ENCODE measurements at regions not wholly inside any gene's neighbourhood (a gene's known extent, or its start where the extent isn't known, plus 50 kb on each side); places are given as distances from the start of the nearest gene placed in this dataset.

- Mint-ChIP-seq H3K27me3 (no peaks in the 10 kb centered on the region), H3K4me1 (no peaks in the 10 kb centered on the region), H3K27ac (no peak overlapping the region), H3K4me3 (no peak overlapping the region), H3K36me3 (ENCODE audit: low read depth) (no peaks in the 10 kb centered on the region)
- DNase-seq, result no peak
- no peak for ATAC-seq
- H3K9me3 ChIP-seq (ENCODE audit: control insufficient read depth, low read length, poor library complexity, severe bottlenecking), result no peaks in the 10 kb centered on the region
Observed at GRCh38 chr2:16129716-16130540, 189.6 kb downstream of the MYCN start.

- H3K9me3 ChIP-seq (ENCODE audit: control insufficient read depth, low read length, poor library complexity, severe bottlenecking), result no peaks in the 10 kb centered on the region
- Mint-ChIP-seq H3K36me3 (ENCODE audit: low read depth) (no peaks in the 10 kb centered on the region), H3K4me1 (no peaks in the 10 kb centered on the region), H3K27ac (no peak overlapping the region), H3K27me3 (no peaks in the 10 kb centered on the region), H3K4me3 (no peak overlapping the region)
- DNase-seq (no peak), ATAC-seq (no peak)
Observed at GRCh38 chr2:16128746-16129610, 188.6 kb downstream of the MYCN start.

- no peak overlapping the region for H3K4me3 Mint-ChIP-seq
- H3K27ac Mint-ChIP-seq, result no peak overlapping the region
- DNase-seq (no peak), ATAC-seq (no peak)
- no peaks in the 10 kb centered on the region for H3K9me3 ChIP-seq (ENCODE audit: control insufficient read depth, low read length, poor library complexity, severe bottlenecking)
- no peaks in the 10 kb centered on the region for H3K27me3 Mint-ChIP-seq
- H3K4me1 Mint-ChIP-seq, result no peaks in the 10 kb centered on the region
- H3K36me3 Mint-ChIP-seq (ENCODE audit: low read depth), result no peaks in the 10 kb centered on the region
Observed at GRCh38 chr2:16127958-16128357, 187.6 kb downstream of the MYCN start.

- no peaks in the 10 kb centered on the region for H3K27me3 Mint-ChIP-seq
- DNase-seq, result no peak
- no peak overlapping the region for H3K27ac Mint-ChIP-seq
- H3K4me3 Mint-ChIP-seq, result no peak overlapping the region
- ATAC-seq, result no peak
- H3K9me3 ChIP-seq (ENCODE audit: control insufficient read depth, low read length, poor library complexity, severe bottlenecking), result no peaks in the 10 kb centered on the region
- H3K36me3 Mint-ChIP-seq (ENCODE audit: low read depth), result no peaks in the 10 kb centered on the region
- H3K4me1 Mint-ChIP-seq, result no peaks in the 10 kb centered on the region
Observed at GRCh38 chr2:16127276-16127940, 187.1 kb downstream of the MYCN start.

GRCh38 chr2:16126517-16127275 is 186.3 kb downstream of the MYCN start:
- no peak overlapping the region for H3K4me3 Mint-ChIP-seq
- no peak overlapping the region for H3K27ac Mint-ChIP-seq
- no peak for ATAC-seq

GRCh38 chr2:16125614-16126516 is 185.5 kb downstream of the MYCN start:
- H3K27ac Mint-ChIP-seq, result no peak overlapping the region
- no peak overlapping the region for H3K4me3 Mint-ChIP-seq
- H3K9me3 ChIP-seq (ENCODE audit: control insufficient read depth, low read length, poor library complexity, severe bottlenecking), result no peaks in the 10 kb centered on the region
- H3K4me1 Mint-ChIP-seq, result no peaks in the 10 kb centered on the region
- H3K27me3 Mint-ChIP-seq, result no peaks in the 10 kb centered on the region
- no peaks in the 10 kb centered on the region for H3K36me3 Mint-ChIP-seq (ENCODE audit: low read depth)
- no peak for ATAC-seq
- no peak for DNase-seq

More at GRCh38 chr2:16126517-16127275, 186.3 kb downstream of the MYCN start:
- DNase-seq, result no peak
- Mint-ChIP-seq H3K27me3 (no peaks in the 10 kb centered on the region), H3K36me3 (ENCODE audit: low read depth) (no peaks in the 10 kb centered on the region), H3K4me1 (no peaks in the 10 kb centered on the region)
- H3K9me3 ChIP-seq (ENCODE audit: control insufficient read depth, low read length, poor library complexity, severe bottlenecking), result no peaks in the 10 kb centered on the region

- H3K27ac Mint-ChIP-seq, result no peak overlapping the region
- no peak for DNase-seq
- H3K36me3 Mint-ChIP-seq (ENCODE audit: low read depth), result no peaks in the 10 kb centered on the region
- H3K4me3 Mint-ChIP-seq, result no peak overlapping the region
- no peaks in the 10 kb centered on the region for H3K27me3 Mint-ChIP-seq
- H3K4me1 Mint-ChIP-seq, result no peaks in the 10 kb centered on the region
- no peak for ATAC-seq
- no peaks in the 10 kb centered on the region for H3K9me3 ChIP-seq (ENCODE audit: control insufficient read depth, low read length, poor library complexity, severe bottlenecking)
Observed at GRCh38 chr2:16124881-16125613, 184.7 kb downstream of the MYCN start.

- H3K4me1 Mint-ChIP-seq, result no peaks in the 10 kb centered on the region
- no peaks in the 10 kb centered on the region for H3K36me3 Mint-ChIP-seq (ENCODE audit: low read depth)
- DNase-seq (no peak), ATAC-seq (no peak)
- H3K4me3 Mint-ChIP-seq, result no peak overlapping the region
- H3K27ac Mint-ChIP-seq, result no peak overlapping the region
- no peaks in the 10 kb centered on the region for H3K27me3 Mint-ChIP-seq
- no peaks in the 10 kb centered on the region for H3K9me3 ChIP-seq (ENCODE audit: control insufficient read depth, low read length, poor library complexity, severe bottlenecking)
Observed at GRCh38 chr2:16123856-16124780, 183.8 kb downstream of the MYCN start.

- Mint-ChIP-seq H3K27me3 (no peaks in the 10 kb centered on the region), H3K36me3 (ENCODE audit: low read depth) (no peaks in the 10 kb centered on the region), H3K4me1 (no peaks in the 10 kb centered on the region), H3K4me3 (no peak overlapping the region), H3K27ac (no peak overlapping the region)
- DNase-seq (no peak), ATAC-seq (no peak)
- H3K9me3 ChIP-seq (ENCODE audit: control insufficient read depth, low read length, poor library complexity, severe bottlenecking), result no peaks in the 10 kb centered on the region
Observed at GRCh38 chr2:16123421-16123820, 183.1 kb downstream of the MYCN start.

- H3K27me3 Mint-ChIP-seq, result no peaks in the 10 kb centered on the region
- no peak overlapping the region for H3K27ac Mint-ChIP-seq
- H3K9me3 ChIP-seq (ENCODE audit: control insufficient read depth, low read length, poor library complexity, severe bottlenecking), result no peaks in the 10 kb centered on the region
- H3K36me3 Mint-ChIP-seq (ENCODE audit: low read depth), result no peaks in the 10 kb centered on the region
- no peaks in the 10 kb centered on the region for H3K4me1 Mint-ChIP-seq
- no peak for DNase-seq
- H3K4me3 Mint-ChIP-seq, result no peak overlapping the region
- ATAC-seq, result no peak
Observed at GRCh38 chr2:16122556-16122955, 182.2 kb downstream of the MYCN start.

GRCh38 chr2:16121986-16122390 is 181.6 kb downstream of the MYCN start:
- DNase-seq (no peak), ATAC-seq (no peak)
- H3K27me3 Mint-ChIP-seq, result no peaks in the 10 kb centered on the region
- no peak overlapping the region for H3K4me3 Mint-ChIP-seq
- no peaks in the 10 kb centered on the region for H3K9me3 ChIP-seq (ENCODE audit: control insufficient read depth, low read length, poor library complexity, severe bottlenecking)
- H3K4me1 Mint-ChIP-seq, result no peaks in the 10 kb centered on the region
- no peaks in the 10 kb centered on the region for H3K36me3 Mint-ChIP-seq (ENCODE audit: low read depth)
- H3K27ac Mint-ChIP-seq, result no peak overlapping the region

Data from T-helper 17 cell (primary cell).